ENCODE measurements at regions not wholly inside any gene's neighbourhood (a gene's known extent, or its start where the extent isn't known, plus 50 kb on each side); places are given as distances from the start of the nearest gene placed in this dataset.
A peak's percentile ranks its signal among the peaks of the same experiment; 100 is the strongest.
"Not testable (repeated sequence)": the region's sequence is repeated elsewhere in the genome, so short reads cannot be mapped to it uniquely, and the experiment has no call there.

DNA sequence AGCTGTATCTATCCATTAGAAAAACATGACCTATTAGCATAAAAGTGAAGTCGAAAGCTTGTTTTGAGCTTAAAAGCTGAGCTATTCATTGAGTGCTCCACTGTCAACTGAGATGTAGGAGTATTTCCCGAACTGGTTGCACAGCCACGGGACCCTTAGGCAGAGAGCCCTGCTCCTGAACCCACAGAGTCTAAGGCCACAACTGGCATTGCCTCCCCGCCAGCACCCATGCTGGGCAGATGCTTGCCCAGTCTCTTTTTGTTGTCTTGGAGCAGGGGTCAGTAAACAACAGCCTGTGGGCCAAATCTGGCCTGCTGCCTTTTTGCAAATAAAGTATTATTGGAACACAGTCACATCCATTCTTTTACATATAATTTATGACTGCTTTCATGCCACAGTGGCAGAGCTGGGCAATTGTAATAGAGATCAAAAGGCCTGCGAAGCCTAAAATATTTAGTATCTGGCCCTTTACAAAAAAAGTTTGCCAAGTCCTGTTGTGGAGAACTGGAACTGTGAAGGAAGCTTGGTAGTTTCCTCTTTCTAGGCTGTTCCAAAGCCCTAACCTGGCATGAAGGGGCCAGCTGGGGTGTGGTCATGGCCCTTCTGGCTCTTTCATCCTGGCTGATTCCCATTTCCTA, 58.4 kb upstream of the WAPL start:
- Mint-ChIP-seq H3K27ac (no peak overlapping the region), H3K9me3 (no peaks in the 10 kb centered on the region), H3K36me3 (no peaks in the 10 kb centered on the region)
- no peak for DNase-seq (ENCODE audit: low spot score in 2 of 2)
- ATAC-seq = no peak

DNA sequence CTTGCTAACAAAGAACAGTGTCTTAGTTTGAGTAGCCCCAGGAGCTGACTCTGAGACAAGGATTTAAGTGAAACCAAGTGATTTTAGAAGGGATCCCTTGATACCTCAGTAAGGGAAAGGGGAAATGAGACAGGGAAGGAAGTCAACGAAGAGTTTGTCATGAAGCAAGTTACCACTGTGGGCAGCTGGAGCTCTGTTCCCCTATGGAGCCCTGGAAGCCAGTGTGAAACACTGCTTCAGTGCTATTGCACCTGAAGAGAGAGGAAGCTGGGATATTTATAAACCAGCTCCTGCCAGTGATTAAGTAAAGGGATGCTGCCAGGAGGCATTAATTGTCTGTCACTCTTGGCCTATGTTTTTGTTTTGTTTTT, 58.9 kb upstream of the WAPL start:
- ATAC-seq = no peak

DNA sequence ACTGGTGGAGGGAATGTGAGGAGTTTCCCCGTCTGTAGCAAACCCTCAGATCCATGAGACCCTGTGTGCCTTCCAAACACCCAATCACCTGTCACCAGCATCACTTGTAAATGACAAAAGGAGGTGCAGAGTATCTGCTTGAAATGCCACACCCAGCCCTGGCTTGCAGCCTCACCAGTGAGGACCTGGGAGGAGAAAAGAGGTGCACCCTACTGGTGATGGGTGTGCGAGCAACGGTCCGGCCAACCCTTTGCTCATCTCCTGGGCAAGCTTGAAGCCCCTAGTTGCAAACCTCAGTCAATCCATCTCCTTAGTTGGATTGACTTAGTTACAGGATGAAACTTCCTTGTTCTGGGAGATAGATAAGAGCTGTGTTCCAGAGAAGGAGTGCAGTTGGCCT, 62.4 kb upstream of the WAPL start:
- DNase-seq (ENCODE audit: low spot score in 2 of 2) (no peak), ATAC-seq (peak in 1 of 2 donors; percentile 56)
- Mint-ChIP-seq H3K27ac (peak overlapping the region in 1 of 2 donors; percentile 56), H3K9me3 (no peaks in the 10 kb centered on the region), H3K36me3 (no peaks in the 10 kb centered on the region)

More for the DNA sequence above, 58.9 kb upstream of the WAPL start:
- H3K36me3 Mint-ChIP-seq = no peaks in the 10 kb centered on the region
- H3K9me3 Mint-ChIP-seq = no peaks in the 10 kb centered on the region
- no peak for DNase-seq (ENCODE audit: low spot score in 2 of 2)
- no peak overlapping the region for H3K27ac Mint-ChIP-seq

DNA sequence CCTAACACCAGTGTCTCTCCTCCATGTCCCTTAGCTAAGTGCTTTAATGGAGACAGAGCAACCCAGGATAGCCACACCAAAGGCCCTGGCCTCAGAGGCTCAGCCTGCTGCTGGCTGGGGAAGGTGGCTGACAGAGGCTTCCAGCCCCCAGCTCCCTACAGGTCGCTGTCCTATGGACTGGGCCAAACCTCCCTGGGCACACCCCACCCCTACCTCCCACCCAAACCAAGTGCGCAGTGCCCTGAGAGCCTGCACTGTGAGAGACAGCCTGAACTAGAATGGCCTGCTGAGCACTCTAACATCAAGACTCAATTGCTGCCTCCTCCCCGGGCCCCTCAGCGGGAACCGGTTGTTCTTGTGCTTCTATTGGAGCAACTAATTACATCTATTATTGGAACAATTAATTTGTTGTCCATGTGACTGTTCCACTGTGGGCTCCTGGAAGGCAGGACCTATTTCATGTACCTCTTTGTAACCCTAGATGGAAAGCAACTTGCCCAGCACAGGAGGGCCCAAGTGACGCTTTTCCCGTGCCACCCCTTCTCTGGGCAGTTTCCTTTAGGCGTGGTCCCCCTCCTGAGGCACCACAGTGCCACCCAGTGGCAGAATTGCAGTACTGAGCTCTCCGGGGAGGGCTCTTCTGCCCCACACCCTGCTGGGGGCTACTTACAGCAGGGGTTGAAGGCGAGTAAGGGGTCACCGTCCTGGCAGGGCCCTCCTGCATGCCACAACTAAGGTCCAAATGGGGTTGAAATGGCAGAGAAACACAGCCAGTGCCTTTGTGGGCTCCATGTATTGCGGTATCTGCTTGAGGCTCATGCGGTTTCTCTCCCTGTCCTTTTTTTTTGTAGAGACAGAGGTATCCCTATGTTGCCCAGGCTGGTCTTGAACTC, 63.7 kb upstream of the WAPL start:
- ATAC-seq (peak; percentile 97 to 98), DNase-seq (ENCODE audit: low spot score in 2 of 2) (peak; percentile 76 to 83)
- Mint-ChIP-seq H3K27ac (no peak overlapping the region), H3K36me3 (no peaks in the 10 kb centered on the region), H3K9me3 (no peaks in the 10 kb centered on the region)

- DNase-seq (ENCODE audit: low spot score in 2 of 2) = no peak
- Mint-ChIP-seq H3K27ac (no peak overlapping the region), H3K36me3 (no peaks in the 10 kb centered on the region), H3K9me3 (no peaks in the 10 kb centered on the region)
- no peak for ATAC-seq
Observed at GRCh38 chr10:86586516-86586915, 64.9 kb upstream of the WAPL start.

DNA sequence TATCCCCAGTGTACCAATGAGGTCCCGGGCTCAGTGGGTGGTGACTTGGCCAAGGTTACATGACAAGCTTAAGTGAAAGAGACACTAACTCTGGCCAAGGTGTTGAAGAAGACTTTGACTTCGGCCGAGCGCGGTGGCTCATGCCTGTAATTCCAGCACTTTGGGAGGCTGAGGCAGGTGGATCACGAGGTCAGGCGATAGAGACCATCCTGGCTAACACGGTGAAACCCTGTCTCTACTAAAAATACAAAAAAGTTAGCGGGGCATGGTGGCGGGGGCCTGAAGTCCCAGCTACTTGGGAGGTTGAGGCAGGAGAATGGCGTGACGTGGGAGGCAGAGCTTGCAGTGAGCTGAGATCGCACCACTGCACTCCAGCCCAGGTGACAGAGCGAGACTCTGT, 65.6 kb upstream of the OPN4 start:
- peak in 1 of 2 donors; percentile 9 for DNase-seq (ENCODE audit: low spot score in 2 of 2)
- ATAC-seq, H3K27ac Mint-ChIP-seq, H3K36me3 Mint-ChIP-seq, H3K9me3 Mint-ChIP-seq: not testable (repeated sequence)

DNA sequence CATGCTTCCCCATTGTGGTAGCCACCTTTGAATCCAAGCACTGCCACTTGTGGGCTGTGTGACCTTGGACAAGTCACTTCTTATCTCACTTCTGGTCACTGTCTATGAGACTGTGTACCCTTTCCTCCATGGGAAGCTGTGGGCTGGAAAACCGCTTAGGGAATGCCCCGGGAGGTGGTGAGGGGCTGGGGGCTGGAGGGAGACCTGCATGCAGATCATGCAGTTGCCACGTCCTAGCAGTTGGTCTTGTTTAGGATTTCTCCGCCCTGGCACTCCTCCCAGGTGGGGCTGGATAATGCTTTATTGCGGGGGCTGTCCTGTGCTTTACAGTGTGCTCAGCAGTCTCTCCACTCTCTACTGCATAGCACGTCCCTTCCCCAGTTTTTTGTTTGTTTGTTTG, 62.9 kb upstream of the OPN4 start:
- H3K27ac Mint-ChIP-seq = no peak overlapping the region
- DNase-seq (ENCODE audit: low spot score in 2 of 2) (no peak), ATAC-seq (no peak)
- no peaks in the 10 kb centered on the region for H3K36me3 Mint-ChIP-seq
- no peaks in the 10 kb centered on the region for H3K9me3 Mint-ChIP-seq

DNA sequence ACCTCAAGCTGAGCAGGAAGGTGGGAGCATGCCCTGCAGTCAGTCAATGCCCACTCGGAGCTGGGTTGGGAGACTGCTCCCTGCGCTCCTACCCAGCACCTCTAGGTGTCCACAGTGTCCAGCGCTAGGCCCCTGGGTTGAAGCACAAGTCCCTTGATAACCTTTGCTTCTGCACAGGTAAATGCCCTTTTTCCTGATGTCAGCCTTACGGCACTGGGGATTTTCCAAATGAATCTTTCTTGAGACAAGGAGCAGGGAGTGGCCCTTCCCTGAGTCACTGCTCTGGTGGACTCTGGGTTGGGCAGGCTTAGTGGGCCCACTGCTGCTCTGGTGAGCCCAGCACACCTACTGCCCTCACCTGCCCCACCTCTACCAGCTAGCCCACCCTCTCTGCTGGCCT, 61.9 kb upstream of the OPN4 start:
- Mint-ChIP-seq H3K9me3 (no peaks in the 10 kb centered on the region), H3K27ac (no peak overlapping the region), H3K36me3 (no peaks in the 10 kb centered on the region)
- ATAC-seq (no peak), DNase-seq (ENCODE audit: low spot score in 2 of 2) (no peak)

DNA sequence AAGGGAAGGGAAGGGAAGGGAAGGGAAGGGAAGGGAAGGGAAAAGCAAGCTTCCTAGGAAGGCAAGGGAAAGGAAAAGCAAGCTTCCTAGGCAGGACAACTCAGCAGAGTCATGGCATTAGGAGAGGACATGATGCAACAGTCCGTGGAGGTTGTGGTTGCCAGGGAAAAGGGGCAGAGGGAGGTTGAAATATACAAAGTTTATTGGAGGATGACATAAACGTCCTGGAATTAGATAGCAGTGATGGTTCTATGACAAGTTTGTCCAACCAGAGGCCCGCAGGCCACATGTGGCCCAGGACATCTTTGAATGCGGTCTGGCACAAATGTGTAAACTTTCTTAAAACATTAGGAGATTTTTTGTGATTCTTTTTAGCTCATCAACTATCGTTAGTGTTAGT, 59.8 kb upstream of the OPN4 start:
- Mint-ChIP-seq H3K27ac (no peak overlapping the region), H3K36me3 (no peaks in the 10 kb centered on the region), H3K9me3 (no peaks in the 10 kb centered on the region)
- no peak for ATAC-seq
- DNase-seq (ENCODE audit: low spot score in 2 of 2) = no peak

GRCh38 chr10:86595496-86595895, 58.9 kb upstream of the OPN4 start:
- DNase-seq (ENCODE audit: low spot score in 2 of 2) (no peak), ATAC-seq (no peak)
- no peaks in the 10 kb centered on the region for H3K36me3 Mint-ChIP-seq
- no peak overlapping the region for H3K27ac Mint-ChIP-seq
- H3K9me3 Mint-ChIP-seq = no peaks in the 10 kb centered on the region

- Mint-ChIP-seq H3K9me3 (no peaks in the 10 kb centered on the region), H3K36me3 (no peaks in the 10 kb centered on the region), H3K27ac (no peak overlapping the region)
- ATAC-seq (no peak), DNase-seq (ENCODE audit: low spot score in 2 of 2) (no peak)
Observed at GRCh38 chr10:86596266-86596665, 58.1 kb upstream of the OPN4 start.

- no peak for ATAC-seq
- Mint-ChIP-seq H3K9me3 (no peaks in the 10 kb centered on the region), H3K27ac (no peak overlapping the region)
Observed at GRCh38 chr10:86597306-86597705, 57.0 kb upstream of the OPN4 start.

DNA sequence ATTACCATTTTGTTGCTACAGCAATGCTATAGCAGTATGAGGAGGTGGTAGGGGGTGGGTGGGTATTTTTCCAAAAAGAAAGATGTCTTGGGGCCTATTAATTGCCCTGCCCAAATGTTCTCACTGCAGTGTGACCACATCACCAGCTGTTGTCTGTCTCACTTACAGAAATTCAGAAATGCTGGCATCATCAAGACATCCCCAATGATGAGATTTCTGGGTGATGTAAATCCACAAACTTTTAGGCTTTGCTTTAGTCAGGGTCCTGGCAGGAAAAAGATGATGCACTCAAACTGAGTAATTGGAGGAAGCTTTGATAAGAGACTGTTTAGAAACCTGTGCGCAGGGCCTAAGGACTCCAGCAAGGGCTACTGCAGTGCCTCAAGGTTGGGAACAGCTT, 56.2 kb upstream of the OPN4 start:
- no peak for DNase-seq (ENCODE audit: low spot score in 2 of 2)
- Mint-ChIP-seq H3K9me3 (no peaks in the 10 kb centered on the region), H3K36me3 (no peaks in the 10 kb centered on the region), H3K27ac (no peak overlapping the region)
- no peak for ATAC-seq

More at GRCh38 chr10:86597306-86597705, 57.0 kb upstream of the OPN4 start:
- no peak for DNase-seq (ENCODE audit: low spot score in 2 of 2)
- H3K36me3 Mint-ChIP-seq = no peaks in the 10 kb centered on the region

DNA sequence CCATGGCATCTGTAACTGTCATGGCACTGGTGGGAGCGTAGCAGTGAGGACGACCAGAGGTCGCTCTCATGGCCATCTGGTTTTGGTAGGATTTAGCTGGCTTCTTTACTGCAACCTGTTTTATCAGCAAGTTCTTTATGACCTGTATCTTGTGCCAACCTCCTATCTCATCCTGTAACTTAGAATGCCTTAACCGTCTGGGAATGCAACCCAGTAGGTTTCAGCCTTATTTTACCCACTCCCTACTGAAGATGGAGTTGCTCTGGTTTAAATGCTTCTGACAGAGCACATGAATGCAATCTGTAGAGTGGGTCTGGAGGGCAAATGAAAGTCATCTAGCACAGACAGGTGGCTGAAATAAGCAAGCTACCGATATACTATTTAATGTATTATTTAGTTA, 55.3 kb upstream of the OPN4 start:
- no peaks in the 10 kb centered on the region for H3K9me3 Mint-ChIP-seq
- no peaks in the 10 kb centered on the region for H3K36me3 Mint-ChIP-seq
- ATAC-seq (no peak), DNase-seq (ENCODE audit: low spot score in 2 of 2) (no peak)
- H3K27ac Mint-ChIP-seq = no peak overlapping the region

DNA sequence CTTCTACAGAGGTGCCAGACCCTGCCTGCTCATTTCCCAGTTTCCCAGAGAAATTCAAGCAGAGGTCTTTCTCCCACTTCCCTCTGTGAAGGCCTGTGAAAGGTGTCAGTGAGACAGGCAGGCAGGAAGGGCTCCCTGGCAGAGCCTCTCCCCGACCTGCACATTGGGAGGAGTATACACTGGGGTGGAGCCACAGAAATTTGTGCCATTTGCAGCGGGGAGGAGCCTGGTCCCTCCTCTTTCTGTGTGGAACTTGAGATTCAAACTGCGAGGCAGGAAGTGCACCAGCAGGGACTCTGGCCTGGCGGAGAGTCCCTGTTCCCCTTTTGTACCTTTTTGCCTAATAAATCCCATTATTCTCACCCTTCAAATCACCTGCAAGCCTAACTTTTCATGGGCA, 54.6 kb upstream of the OPN4 start:
- no peak for DNase-seq (ENCODE audit: low spot score in 2 of 2)
- Mint-ChIP-seq H3K9me3 (no peaks in the 10 kb centered on the region), H3K36me3 (no peaks in the 10 kb centered on the region), H3K27ac (no peak overlapping the region)
- peak in 1 of 2 donors; percentile 68 for ATAC-seq

- ATAC-seq (no peak), DNase-seq (ENCODE audit: low spot score in 2 of 2) (no peak)
- Mint-ChIP-seq H3K27ac (no peak overlapping the region), H3K36me3 (no peaks in the 10 kb centered on the region), H3K9me3 (no peaks in the 10 kb centered on the region)
Observed at GRCh38 chr10:86600296-86600695, 54.1 kb upstream of the OPN4 start.

DNA sequence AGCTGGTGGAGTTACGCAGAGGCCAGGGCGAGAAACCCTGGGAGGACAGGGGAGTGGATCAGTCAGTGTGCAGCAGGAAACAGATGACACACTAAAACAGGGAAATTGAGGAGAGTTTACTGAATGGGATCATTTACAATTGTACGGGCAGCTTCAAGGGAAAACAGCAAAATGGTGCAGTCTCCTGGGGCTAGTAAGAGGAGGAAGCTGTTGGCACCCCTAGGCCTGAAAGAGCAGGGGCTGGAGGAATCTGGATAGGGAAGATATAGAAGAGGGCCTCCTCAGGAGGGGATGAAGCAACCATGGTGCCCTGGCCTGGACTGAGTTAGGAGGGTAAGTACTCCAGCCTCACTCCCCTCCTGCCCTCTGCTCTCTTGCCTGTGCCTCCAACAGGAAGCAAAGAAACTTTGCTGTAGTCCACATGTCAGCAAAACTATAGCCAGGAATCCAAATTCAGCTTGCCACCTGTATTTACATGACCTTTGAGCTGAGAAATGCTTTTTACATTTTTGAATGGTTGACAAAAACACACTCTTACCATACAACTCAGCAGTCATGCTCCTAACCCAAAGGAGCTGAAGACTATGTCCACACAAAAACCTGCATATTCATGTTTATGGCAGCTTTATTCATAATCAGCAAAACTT, 52.3 kb upstream of the OPN4 start:
- H3K9me3 Mint-ChIP-seq = no peaks in the 10 kb centered on the region
- no peaks in the 10 kb centered on the region for H3K36me3 Mint-ChIP-seq
- DNase-seq (ENCODE audit: low spot score in 2 of 2) (no peak), ATAC-seq (no peak)
- H3K27ac Mint-ChIP-seq = peak overlapping the region in 1 of 2 donors; percentile 39
